Progenitor cell of endocrine pancreas (in vitro differentiated cells): ENCODE measurements at regions not wholly inside any gene's neighbourhood (a gene's known extent, or its start where the extent isn't known, plus 50 kb on each side); places are given as distances from the start of the nearest gene placed in this dataset.

ENCODE experiments used
- DNase-seq: peaks from one replicate; pipeline ENCODE4 v3.0.0; 2021; ENCODE audit warnings: low spot score; ENCODE audit not compliant: unreplicated experiment
- H3K27ac Mint-ChIP-seq: 2 replicates; pipeline ENCODE4 v1.8.0; 2021; ENCODE audit warnings: mild to moderate bottlenecking, moderate library complexity, mixed read lengths
- H3K27me3 Mint-ChIP-seq: 2 replicates; pipeline ENCODE4 v1.8.0; 2021; ENCODE audit warnings: mixed read lengths
- H3K36me3 Mint-ChIP-seq: 2 replicates; pipeline ENCODE4 v1.8.0; 2022; ENCODE audit warnings: mixed read lengths; ENCODE audit not compliant: insufficient read depth
- H3K4me1 Mint-ChIP-seq: 2 replicates; pipeline ENCODE4 v1.8.0; 2021; ENCODE audit warnings: low read depth, mixed read lengths
- H3K4me3 Mint-ChIP-seq: 2 replicates; pipeline ENCODE4 v1.8.0; 2021; ENCODE audit warnings: low read depth, mild to moderate bottlenecking, moderate library complexity, mixed read lengths
- H3K9me3 Mint-ChIP-seq: 2 replicates; pipeline ENCODE4 v1.8.0; 2021; ENCODE audit warnings: low read depth, mixed read lengths
- CTCF ChIP-seq: fragments of 200-600 bp; sonication (generic); IDR thresholded peaks from one replicate; pipeline ENCODE4 v1.5.0; 2021; ENCODE audit warnings: antibody characterized with exemption, mild to moderate bottlenecking; ENCODE audit not compliant: unreplicated experiment

- DNase-seq, result no peak
- H3K4me1 Mint-ChIP-seq, result no peaks in the 10 kb centered on the region
- no peaks in the 10 kb centered on the region for H3K27me3 Mint-ChIP-seq
- H3K36me3 Mint-ChIP-seq, result no peaks in the 10 kb centered on the region
- H3K27ac Mint-ChIP-seq, result no peak overlapping the region
- H3K9me3 Mint-ChIP-seq, result peaks cover 4% of the 10 kb centered on the region
- H3K4me3 Mint-ChIP-seq, result no peak overlapping the region
- TF ChIP-seq CTCF, result no peak
Measured at GRCh38 chr13:81320516-81320915, 979.6 kb upstream of the SPRY2 start.

GRCh38 chr13:81319351-81319750, 978.4 kb upstream of the SPRY2 start:
- TF ChIP-seq CTCF, result no peak
- Mint-ChIP-seq H3K4me3 (no peak overlapping the region), H3K4me1 (no peaks in the 10 kb centered on the region), H3K27me3 (no peaks in the 10 kb centered on the region), H3K27ac (no peak overlapping the region), H3K36me3 (no peaks in the 10 kb centered on the region), H3K9me3 (peaks cover 4% of the 10 kb centered on the region)
- no peak for DNase-seq

- no peak for DNase-seq
- Mint-ChIP-seq H3K27ac (no peak overlapping the region), H3K36me3 (no peaks in the 10 kb centered on the region), H3K4me3 (no peak overlapping the region), H3K9me3 (peaks cover 2% of the 10 kb centered on the region), H3K4me1 (no peaks in the 10 kb centered on the region), H3K27me3 (no peaks in the 10 kb centered on the region)
- TF ChIP-seq CTCF, result no peak
Measured at GRCh38 chr13:81318231-81319019, 977.5 kb upstream of the SPRY2 start.

- peaks cover 8% of the 10 kb centered on the region for H3K9me3 Mint-ChIP-seq
- H3K4me1 Mint-ChIP-seq, result no peaks in the 10 kb centered on the region
- peaks cover 3% of the 10 kb centered on the region for H3K36me3 Mint-ChIP-seq
- TF ChIP-seq CTCF, result no peak
- DNase-seq, result no peak
- H3K4me3 Mint-ChIP-seq, result no peak overlapping the region
- H3K27ac Mint-ChIP-seq, result no peak overlapping the region
- no peaks in the 10 kb centered on the region for H3K27me3 Mint-ChIP-seq
Measured at GRCh38 chr13:81314461-81314860, 973.5 kb upstream of the SPRY2 start.

GRCh38 chr13:81305928-81306327, 965.0 kb upstream of the SPRY2 start:
- Mint-ChIP-seq H3K36me3 (no peaks in the 10 kb centered on the region), H3K9me3 (peaks cover 14% of the 10 kb centered on the region), H3K27ac (no peak overlapping the region), H3K4me3 (no peak overlapping the region), H3K4me1 (peaks cover 35% of the 10 kb centered on the region), H3K27me3 (no peaks in the 10 kb centered on the region)
- no peak for TF ChIP-seq CTCF
- no peak for DNase-seq
